HG02610 (cell line): ENCODE measurements at regions not wholly inside any gene's neighbourhood (a gene's known extent, or its start where the extent isn't known, plus 50 kb on each side); places are given as distances from the start of the nearest gene placed in this dataset.
"Not testable (repeated sequence)": the region's sequence is repeated elsewhere in the genome, so short reads cannot be mapped to it uniquely, and the experiment has no call there.

Experiments
- ATAC-seq: cut with Tn5 transposase; IDR thresholded peaks from one replicate; pipeline ENCODE4 v1.9.1; 2021; ENCODE audit warnings: mild to moderate bottlenecking, moderate library complexity; ENCODE audit not compliant: unreplicated experiment

- ATAC-seq = peak; percentile 76
These were observed 561.2 kb upstream of the PHF14 start for GRCh38 chr7:10412422-10413019.

DNA sequence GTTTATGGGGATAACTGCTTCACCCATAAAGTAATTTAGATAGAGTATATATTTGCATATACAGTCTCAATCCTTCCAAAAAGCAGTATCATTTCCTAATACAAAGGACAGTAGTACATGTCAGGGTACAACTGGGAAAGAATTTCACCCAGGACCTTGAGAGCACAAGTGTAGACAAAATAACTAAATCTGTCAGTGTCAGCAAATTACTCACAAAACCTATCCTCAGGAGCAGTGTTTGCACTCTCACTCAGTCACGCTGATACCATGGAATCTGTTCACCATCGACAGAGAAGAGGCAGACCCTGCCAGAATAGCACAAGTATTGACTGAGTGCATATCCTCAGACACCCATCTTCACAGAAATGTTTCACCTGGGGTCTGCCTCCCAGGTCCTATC lies 554.7 kb upstream of the PHF14 start:
- no peak for ATAC-seq

DNA sequence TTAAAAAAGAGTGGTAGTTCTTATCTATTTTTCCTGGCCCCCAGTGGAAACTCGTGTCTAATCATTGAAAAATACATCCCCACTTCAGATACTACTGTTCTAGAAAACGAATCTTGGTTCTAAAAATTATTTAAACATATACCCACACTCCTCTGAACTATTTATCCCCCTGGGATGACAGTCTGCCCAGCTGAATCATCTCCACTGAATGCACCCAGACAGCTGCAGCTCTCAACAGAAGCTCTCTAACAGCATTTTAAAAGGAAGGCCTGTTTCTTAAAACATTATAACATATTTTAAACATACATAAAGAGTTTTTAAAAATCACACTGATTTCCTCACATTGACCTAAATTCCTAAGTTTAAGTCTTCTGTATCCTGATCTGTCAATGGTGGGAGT lies 544.6 kb upstream of the PHF14 start:
- ATAC-seq = no peak

GRCh38 chr7:10429511-10429910 lies 544.2 kb upstream of the PHF14 start:
- no peak for ATAC-seq

- ATAC-seq = no peak
These were observed 537.4 kb upstream of the PHF14 start for GRCh38 chr7:10436302-10436701.

DNA sequence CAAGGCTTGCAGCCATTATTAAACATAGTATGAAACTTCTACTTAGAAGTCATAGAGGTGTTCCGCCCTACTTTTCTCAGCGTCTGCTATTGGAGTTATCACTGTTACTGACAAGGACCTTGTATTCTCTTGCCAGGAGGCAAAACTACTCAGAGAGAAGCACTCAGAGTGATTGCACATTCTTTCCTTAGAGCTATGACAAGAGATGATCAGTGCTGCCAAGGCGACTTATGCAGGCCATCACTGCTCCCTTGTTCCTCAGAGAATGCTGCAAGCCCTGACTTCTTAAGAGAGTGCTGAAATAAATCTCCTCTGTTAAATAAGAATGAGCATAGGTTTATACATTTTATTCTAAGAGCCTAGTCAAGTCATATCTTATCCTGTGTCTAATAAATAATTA lies 534.6 kb upstream of the PHF14 start:
- ATAC-seq = no peak

DNA sequence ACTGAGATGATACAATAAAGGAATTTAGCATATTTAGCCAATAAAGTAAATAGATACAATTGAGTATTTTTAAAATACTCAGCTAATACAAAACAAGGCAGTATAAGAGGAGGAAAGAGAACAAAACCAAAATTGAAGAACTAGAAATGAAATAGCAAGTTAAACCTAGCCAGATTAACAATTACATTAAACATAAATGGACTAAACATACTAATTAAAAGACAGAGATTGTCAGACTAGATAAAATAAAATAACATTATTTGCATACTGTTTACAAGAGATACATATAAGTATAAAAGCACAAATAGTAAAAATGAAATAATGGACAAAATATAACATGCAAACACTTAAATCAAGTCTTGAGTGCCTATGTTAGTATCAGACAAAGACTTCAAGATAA lies 517.7 kb upstream of the PHF14 start:
- ATAC-seq = no peak

DNA sequence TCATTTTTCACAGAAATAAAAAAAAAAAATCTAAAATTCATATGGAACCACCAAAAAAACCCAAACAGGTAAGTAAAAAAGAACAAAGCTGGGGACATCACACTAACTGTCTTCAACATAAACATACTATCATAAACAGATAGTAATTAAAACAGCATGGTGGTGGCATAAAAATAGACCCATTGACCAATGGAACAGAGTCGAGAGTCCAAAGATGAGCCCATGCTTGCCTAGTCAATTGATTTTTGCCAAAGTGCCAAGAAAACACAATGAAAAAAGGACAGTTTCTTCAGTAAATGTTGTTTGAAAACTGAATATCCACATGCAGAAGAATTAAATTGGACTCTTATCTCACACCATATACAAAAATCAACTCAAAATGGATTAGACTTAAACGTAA lies 513.2 kb upstream of the PHF14 start:
- ATAC-seq = no peak

DNA sequence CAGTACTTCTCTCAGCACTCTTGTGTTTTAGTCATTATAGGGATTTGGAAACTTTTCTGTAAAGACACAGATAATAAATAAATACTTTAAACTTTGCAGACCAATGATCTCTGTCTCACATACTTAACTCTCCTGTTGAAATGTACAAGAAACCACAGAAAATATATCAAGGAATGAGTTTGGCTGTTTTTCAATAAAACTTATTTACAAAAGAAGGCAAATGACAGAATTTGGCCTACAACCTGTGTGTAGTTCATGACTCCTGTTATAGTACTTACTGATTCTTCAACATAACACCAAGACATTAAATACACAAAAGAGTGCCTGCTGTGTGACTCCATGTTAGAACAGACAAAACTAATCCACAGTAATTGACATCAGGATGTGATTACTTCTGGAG lies 510.0 kb upstream of the PHF14 start:
- no peak for ATAC-seq

DNA sequence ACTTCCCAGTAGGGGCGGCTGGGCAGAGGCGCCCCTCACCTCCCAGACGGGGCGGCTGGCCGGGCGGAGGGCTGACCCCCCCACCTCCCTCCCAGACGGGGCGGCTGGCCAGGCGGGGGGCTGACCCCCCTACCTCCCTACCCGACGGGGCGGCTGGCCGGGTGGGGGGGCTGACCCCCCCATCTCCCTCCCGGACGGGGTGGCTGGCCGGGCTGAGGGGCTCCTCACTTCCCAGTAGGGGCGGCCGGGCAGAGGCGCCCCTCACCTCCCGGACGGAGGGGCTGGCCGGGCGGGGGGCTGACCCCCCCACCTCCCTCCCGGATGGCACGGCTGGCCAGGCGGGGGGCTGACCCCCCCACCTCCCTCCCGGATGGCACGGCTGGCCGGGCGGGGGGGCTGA lies 508.1 kb upstream of the PHF14 start:
- ATAC-seq = not testable (repeated sequence)

DNA sequence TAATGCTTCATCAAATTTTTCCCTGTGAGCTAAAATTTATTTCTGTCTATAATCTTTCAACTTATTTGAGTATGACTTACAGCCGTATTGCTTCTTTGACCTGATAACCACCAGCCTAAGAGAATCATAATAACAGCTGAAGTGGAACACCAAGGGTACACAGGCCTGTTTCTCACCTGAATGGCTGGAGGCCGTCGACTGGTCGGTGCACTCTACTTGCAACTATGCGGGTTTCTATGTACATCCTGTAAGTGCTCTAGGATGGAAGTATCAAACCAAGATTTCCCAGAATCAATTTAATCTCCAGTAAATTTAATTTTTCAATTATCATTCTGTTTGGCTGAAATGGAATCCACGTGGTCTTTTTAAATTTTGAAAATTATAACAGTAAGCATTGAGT lies 504.8 kb upstream of the PHF14 start:
- no peak for ATAC-seq

GRCh38 chr7:10469476-10469875 lies 504.2 kb upstream of the PHF14 start:
- no peak for ATAC-seq

DNA sequence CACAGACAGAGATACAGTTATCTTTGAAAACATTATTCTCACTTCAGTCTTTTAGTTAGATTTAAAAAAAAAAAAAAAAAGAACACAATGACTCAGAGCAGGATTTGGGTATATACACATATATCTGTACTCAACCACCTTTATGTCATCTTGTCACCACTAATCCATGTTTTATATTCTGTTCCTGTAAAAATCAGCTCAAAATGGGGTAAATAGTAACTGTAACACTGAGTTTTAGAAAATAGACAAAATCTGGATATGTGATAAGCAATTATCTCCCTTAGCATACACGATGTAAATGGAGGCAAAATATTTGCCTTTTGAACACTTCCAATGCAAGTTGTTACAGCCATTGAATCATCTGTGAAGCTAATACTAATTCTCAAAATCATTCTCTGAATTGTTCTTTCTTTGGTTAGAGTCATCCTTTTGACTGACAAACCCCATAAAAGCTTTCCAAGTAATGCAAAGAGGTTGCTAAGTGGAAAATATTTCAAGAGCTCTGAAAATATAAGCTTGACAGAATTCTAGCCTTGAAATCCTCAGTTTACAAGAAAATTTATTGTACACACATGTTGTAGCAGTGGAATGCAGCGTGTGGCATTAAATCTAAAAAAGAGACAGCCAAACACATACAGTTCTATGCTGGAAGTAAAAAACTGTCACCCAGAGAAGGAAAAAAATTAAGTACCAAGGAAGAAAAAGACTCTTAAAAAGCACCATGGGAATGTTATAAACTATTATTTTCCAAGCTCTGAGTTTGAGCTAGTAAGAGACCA lies 502.2 kb upstream of the PHF14 start:
- no peak for ATAC-seq

DNA sequence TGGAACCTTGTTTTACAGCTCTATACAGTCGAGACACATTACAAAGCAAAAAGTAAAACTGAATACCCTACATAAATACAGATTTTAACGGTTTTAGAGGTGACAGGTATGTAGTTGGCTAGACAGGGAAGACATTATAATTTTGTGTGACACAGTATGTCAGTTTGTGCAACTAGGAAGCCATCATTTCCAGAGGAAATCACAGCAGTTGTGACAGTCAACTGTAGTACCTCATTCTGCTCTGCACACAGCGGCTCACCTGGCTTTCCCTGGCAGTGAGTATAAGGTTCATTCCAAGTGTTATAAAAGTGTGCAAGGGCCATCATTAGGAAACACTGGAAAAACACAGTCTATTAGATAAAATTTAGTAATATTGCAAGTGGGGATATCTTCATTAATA lies 501.6 kb upstream of the PHF14 start:
- no peak for ATAC-seq

- ATAC-seq = no peak
These were observed 500.1 kb upstream of the PHF14 start for GRCh38 chr7:10473569-10473968.

DNA sequence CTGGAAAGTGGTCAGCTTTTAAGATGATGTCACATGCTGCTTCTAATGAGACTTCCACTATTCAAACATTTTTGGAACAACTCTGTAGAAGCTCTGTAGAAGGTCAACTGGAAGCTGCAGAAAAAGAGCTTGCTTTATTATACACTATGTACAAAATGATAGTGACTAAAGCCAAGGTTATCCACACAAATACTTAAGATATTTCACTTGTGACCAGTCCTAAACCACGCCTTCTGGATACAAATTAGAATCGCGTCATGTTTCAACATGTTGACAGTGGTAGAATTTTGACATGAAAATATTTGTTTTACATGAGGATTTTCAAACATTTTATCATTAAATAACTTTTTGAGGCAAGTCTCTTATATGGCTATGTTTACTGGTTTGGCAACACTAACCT lies 499.6 kb upstream of the PHF14 start:
- ATAC-seq = no peak

DNA sequence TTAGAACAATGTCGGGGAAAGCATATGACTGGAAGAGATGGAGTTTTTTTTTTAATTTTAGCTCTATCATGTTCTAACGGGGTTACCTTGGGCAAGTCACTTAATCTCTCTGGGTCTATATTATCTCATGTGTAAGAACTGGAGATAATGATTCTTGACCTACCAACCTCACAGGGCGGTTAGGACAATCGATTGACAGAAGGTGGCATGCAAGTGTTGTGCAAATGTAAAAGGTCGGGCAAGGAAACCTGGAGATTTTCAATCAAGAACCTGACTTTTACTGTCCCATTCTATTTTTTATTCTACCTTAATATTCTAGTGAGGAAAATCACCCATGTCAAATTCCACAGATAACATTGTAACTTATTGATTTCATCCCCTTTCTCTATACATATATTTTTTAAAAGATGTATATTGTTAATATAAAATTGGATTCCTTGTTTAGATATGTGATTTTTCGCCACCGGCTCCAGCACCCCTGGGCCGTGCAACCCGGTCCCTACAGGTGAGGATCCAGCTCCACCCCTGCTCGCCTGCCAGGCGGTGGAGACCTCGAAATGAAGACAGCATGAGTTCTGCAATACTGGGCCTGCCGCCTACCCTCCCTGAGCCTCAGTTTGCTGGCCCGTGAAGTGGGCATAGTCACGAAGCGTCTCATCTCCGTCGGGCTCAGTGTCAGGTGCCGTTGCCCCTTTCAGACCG lies 497.6 kb upstream of the PHF14 start:
- no peak for ATAC-seq

- ATAC-seq = no peak
These were observed 497.0 kb upstream of the PHF14 start for GRCh38 chr7:10476642-10477041.

DNA sequence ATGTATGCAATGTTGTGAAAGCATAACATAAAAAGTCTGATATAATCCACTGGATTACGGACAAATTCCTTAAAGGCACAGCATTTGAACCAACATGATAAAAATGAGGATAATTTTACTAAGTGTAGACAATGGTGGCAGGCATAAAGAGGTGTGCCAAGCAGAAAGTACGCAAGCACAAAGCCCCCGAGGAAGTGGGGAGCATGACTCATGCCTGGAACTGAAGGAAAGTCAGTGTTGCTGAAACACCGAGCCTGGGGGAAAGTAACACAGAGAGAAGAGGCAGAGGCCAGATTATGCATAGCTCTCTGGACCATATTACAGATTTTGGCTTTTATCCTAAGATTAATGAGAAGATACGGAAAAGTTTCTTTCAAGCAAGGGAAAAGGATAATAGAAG lies 490.0 kb upstream of the PHF14 start:
- no peak for ATAC-seq

GRCh38 chr7:10484767-10485166 lies 488.9 kb upstream of the PHF14 start:
- no peak for ATAC-seq

DNA sequence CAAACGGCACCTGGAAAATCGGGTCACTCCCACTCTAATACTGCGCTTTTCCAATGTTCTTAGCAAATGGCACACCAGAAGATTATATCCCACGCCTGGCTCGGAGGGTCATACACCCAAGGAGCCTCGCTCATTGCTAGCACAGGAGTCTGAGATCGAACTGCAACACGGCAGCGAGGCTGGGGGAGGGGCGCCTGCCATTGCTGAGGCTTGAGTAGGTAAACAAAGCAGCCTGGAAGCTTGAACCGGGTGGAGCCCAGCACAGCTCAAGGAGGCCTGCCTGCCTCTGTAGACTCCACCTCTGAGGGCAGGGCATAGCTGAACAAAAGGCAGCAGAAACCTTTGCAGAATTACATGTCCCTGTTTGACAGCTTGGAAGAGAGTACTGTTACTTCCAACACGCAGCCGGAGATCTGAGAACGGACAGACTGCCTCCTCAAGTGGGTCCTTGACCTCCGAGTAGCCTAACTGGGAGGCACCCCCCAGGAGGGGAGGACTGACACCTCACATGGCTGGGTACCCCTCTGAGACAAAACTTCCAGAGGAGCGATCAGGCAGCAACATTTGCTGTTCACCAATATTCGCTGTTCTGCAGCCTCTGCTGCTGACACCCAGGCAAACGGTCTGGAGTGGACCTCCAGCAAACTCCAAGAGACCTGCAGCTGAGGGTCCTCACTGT lies 472.3 kb upstream of the PHF14 start:
- not testable (repeated sequence) for ATAC-seq

- no peak for ATAC-seq
These were observed 466.6 kb upstream of the PHF14 start for GRCh38 chr7:10507032-10507431.
